Smooth muscle cell (in vitro differentiated cells): ENCODE measurements at regions not wholly inside any gene's neighbourhood (a gene's known extent, or its start where the extent isn't known, plus 50 kb on each side); places are given as distances from the start of the nearest gene placed in this dataset.

Experiments used
- DNase-seq: peaks from one replicate; lab custom pipeline; 2025; ENCODE audit not compliant: unreplicated experiment; lab: John Stamatoyannopoulos, UW
- H2AFZ ChIP-seq: fragments of 200-600 bp; sonication (generic); 2 replicates; pipeline ENCODE4 v1.6.0; 2016; ENCODE audit warnings: antibody characterized with exemption, low read depth, mild to moderate bottlenecking
- H3F3A ChIP-seq: fragments of 200-600 bp; sonication (generic); 2 replicates; pipeline ENCODE4 v1.6.0; 2017; ENCODE audit warnings: antibody characterized with exemption, low read depth
- H3K27ac ChIP-seq: fragments of 200-600 bp; sonication (generic); 2 replicates; pipeline ENCODE4 v1.5.1; 2016; ENCODE audit warnings: low read depth, mild to moderate bottlenecking
- H3K27me3 ChIP-seq: fragments of 200-600 bp; sonication (generic); 2 replicates; pipeline ENCODE4 v1.6.1; 2016; ENCODE audit warnings: low read depth, mild to moderate bottlenecking
- H3K36me3 ChIP-seq: fragments of 200-600 bp; sonication (generic); 2 replicates; pipeline ENCODE4 v1.5.1; 2016; ENCODE audit warnings: low read depth
- H3K4me1 ChIP-seq: fragments of 200-600 bp; sonication (generic); 2 replicates; pipeline ENCODE4 v1.5.1; 2016; ENCODE audit warnings: low read depth
- H3K4me2 ChIP-seq: fragments of 200-600 bp; sonication (generic); 2 replicates; pipeline ENCODE4 v1.6.0; 2016; ENCODE audit warnings: mild to moderate bottlenecking
- H3K4me3 ChIP-seq: fragments of 200-600 bp; sonication (generic); 2 replicates; pipeline ENCODE4 v1.5.1; 2016; ENCODE audit warnings: mild to moderate bottlenecking
- H3K79me2 ChIP-seq: fragments of 200-600 bp; sonication (generic); 2 replicates; pipeline ENCODE4 v1.6.0; 2016; ENCODE audit warnings: low read depth, mild to moderate bottlenecking
- H3K9ac ChIP-seq: fragments of 200-600 bp; sonication (generic); 2 replicates; pipeline ENCODE4 v1.6.0; 2016; ENCODE audit warnings: low read depth
- H3K9me3 ChIP-seq: fragments of 200-600 bp; sonication (generic); replicated peaks from 2 replicates; pipeline ENCODE4 v1.5.1; 2016; ENCODE audit warnings: low read depth
- H4K20me1 ChIP-seq: fragments of 200-600 bp; sonication (generic); 2 replicates; pipeline ENCODE4 v1.6.0; 2016; ENCODE audit warnings: low read depth
- WGBS: methylation state at CpG from one replicate; pipeline ENCODE4 v1.1.7; 2016; ENCODE audit warnings: low lambda C conversion rate; 5-methylcytosine and 5-hydroxymethylcytosine counted together
- TF ChIP-seq, protein P1 (sequence below): fragments of 200-600 bp; sonication (generic); IDR thresholded peaks from 2 replicates; pipeline ENCODE4 v1.5.1; 2017; ENCODE audit warnings: borderline replicate concordance, mild to moderate bottlenecking, antibody characterized with exemption; ENCODE audit not compliant: insufficient read depth, poor library complexity, severe bottlenecking

DNA sequence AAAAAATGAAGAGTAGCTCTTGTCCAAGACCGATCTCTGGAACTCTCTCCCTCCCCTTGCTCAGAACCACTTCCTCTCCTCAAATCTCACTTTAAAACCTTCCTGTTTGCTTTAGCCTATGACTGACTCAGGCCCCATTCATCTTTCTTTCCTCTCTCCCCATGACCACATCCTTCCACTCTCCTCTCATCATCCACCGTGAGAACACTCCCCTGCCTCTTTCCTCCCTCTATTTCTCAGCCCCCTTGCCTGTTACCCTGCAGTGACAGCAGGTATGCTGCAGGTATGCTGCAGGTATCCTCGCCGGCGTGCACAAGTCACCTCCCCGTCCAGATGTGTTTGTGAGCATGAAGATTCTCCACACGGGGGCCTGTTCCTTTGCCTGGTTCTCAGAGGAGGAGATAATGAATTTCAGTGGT, 505.3 kb downstream of the CCDC171 start:
- H3K27ac ChIP-seq, result peak overlapping the region; percentile 81
- H3K9ac ChIP-seq, result no peak overlapping the region

DNA sequence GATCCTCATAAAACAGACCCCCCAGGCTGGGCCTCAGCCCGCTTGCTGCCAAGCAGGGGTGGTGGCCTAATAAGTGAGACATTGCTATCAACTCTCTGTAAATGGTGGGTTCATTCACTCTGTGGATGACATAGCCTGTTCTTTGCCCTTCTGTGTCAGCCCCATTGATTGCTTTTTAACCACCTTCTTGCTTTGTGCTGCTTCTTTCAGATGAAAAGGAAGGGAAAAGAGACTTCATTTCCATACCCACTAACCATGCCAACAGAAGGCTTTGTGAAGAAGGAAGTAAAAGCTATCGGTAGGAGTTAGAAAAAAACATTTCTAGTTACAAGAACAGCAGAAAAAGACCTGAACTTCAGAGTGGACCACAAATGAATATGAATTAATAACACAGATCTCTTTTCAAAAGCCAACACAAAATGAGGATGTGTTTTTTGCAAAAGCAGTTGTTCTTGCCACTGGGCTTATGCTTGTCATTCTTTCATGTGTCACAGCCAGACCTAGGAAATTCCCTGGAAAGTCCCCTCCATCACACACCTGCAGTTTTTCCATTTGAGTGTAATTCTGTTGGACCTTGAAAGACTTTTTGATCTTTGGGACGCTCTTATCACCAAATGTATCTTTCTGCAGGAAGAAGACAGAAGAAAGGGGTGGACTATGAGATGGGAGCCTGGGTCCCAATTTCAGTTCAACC, 507.7 kb downstream of the CCDC171 start:
- Histone ChIP-seq H2AFZ (no peak overlapping the region), H3K9me3 (no peaks in the 10 kb centered on the region), H3K79me2 (no peaks in the 10 kb centered on the region), H3F3A (peaks cover 4% of the 10 kb centered on the region), H3K27ac (no peak overlapping the region), H3K9ac (no peak overlapping the region), H3K4me1 (no peaks in the 10 kb centered on the region), H3K4me2 (no peak overlapping the region), H3K36me3 (no peaks in the 10 kb centered on the region), H3K4me3 (no peak overlapping the region), H4K20me1 (no peaks in the 10 kb centered on the region), H3K27me3 (no peaks in the 10 kb centered on the region)
- TF ChIP-seq, protein P1, sequence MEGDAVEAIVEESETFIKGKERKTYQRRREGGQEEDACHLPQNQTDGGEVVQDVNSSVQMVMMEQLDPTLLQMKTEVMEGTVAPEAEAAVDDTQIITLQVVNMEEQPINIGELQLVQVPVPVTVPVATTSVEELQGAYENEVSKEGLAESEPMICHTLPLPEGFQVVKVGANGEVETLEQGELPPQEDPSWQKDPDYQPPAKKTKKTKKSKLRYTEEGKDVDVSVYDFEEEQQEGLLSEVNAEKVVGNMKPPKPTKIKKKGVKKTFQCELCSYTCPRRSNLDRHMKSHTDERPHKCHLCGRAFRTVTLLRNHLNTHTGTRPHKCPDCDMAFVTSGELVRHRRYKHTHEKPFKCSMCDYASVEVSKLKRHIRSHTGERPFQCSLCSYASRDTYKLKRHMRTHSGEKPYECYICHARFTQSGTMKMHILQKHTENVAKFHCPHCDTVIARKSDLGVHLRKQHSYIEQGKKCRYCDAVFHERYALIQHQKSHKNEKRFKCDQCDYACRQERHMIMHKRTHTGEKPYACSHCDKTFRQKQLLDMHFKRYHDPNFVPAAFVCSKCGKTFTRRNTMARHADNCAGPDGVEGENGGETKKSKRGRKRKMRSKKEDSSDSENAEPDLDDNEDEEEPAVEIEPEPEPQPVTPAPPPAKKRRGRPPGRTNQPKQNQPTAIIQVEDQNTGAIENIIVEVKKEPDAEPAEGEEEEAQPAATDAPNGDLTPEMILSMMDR, result no peak
- DNase-seq, result no peak
- 82% methylated on average over 3 of the region's 3 CpGs for WGBS

More for the DNA sequence above, 505.3 kb downstream of the CCDC171 start:
- no peaks in the 10 kb centered on the region for H3K36me3 ChIP-seq
- TF ChIP-seq, protein P1, result no peak
- H3K9me3 ChIP-seq, result no peaks in the 10 kb centered on the region
- H3K79me2 ChIP-seq, result no peaks in the 10 kb centered on the region
- peak overlapping the region; percentile 57 for H3K4me2 ChIP-seq
- H4K20me1 ChIP-seq, result no peaks in the 10 kb centered on the region
- no peak overlapping the region for H3K4me3 ChIP-seq
- peaks cover 4% of the 10 kb centered on the region for H3F3A ChIP-seq
- WGBS, result 69% methylated on average over 7 of the region's 7 CpGs
- H3K4me1 ChIP-seq, result no peaks in the 10 kb centered on the region
- H2AFZ ChIP-seq, result no peak overlapping the region
- no peaks in the 10 kb centered on the region for H3K27me3 ChIP-seq
- no peak for DNase-seq

DNA sequence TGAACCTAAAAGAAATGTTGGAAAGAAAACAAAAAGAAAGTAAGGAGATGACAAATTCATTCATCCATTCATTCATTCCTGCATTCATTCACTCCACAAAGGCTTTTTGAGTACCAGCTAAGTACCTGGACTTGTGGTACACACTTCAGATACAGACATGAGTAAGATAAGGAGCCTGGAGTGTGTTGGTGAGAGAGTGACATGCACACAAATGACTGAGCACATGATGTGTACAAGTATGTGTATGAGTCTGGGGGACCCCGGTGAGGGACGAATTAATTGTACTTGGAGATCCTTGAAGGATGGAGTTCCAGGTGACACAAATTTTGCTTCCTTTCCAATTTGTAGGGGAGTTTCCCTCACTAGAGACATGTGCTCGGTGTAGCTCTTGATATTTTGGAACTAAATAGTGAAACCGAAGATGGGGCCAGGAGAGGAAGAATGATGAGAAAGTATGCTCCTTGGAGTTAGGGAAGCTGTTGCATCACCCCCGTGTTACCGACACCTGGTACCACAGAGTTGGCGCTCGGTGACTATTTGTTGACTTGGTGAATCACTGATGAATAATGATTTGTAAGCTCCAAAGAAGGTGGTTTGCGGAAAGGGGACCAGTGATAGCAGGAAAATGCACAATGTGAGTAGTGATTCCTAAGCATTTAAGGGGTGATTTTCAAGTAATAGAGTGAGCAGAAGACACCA, 509.8 kb downstream of the CCDC171 start:
- no peak overlapping the region for H3K27ac ChIP-seq
- no peak overlapping the region for H3K4me3 ChIP-seq

More for the DNA sequence above, 509.8 kb downstream of the CCDC171 start:
- Histone ChIP-seq H3K9ac (no peak overlapping the region), H3K27me3 (no peaks in the 10 kb centered on the region), H3F3A (peaks cover 4% of the 10 kb centered on the region), H3K79me2 (no peaks in the 10 kb centered on the region), H3K4me1 (no peaks in the 10 kb centered on the region), H3K9me3 (no peaks in the 10 kb centered on the region), H3K36me3 (no peaks in the 10 kb centered on the region), H3K4me2 (no peak overlapping the region), H2AFZ (no peak overlapping the region), H4K20me1 (no peaks in the 10 kb centered on the region)
- 73% methylated on average over 9 of the region's 9 CpGs for WGBS
- TF ChIP-seq, protein P1, result no peak
- DNase-seq, result no peak
